H4 (cell line): ENCODE measurements at regions not wholly inside any gene's neighbourhood (a gene's known extent, or its start where the extent isn't known, plus 50 kb on each side); places are given as distances from the start of the nearest gene placed in this dataset.
A peak's percentile ranks its signal among the peaks of the same experiment; 100 is the strongest.

Experiments
- DNase-seq: peaks from one replicate; pipeline ENCODE4 v3.0.0-alpha.2; 2015; ENCODE audit warnings: low spot score

DNA sequence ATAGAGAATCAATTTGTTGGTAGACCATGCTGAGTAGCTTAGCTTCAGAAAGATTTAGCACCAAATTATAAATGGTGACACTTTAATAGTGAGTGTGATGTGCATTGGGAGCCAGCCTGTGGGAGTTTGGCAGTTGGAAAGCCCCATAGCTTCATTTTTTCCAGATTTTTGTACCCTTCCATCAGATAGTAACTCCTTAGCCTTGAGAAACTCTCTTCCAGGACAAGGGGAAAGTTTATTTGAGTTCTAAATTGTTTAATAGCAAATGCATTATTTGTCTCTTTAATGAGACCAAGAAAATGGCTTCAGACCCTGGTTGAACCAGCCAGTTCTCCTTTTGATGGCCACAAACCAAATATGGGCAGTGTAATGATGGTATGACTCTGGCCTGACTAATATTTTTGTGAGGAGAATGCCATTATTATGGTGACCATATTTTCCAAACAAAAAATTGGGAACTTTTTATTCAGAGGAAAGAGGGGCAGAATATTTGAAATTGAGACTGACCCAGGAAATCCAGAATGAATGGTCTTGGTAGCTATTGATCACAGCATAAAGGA is 49.8 kb downstream of the PLCE1 start:
- DNase-seq, result no peak

DNA sequence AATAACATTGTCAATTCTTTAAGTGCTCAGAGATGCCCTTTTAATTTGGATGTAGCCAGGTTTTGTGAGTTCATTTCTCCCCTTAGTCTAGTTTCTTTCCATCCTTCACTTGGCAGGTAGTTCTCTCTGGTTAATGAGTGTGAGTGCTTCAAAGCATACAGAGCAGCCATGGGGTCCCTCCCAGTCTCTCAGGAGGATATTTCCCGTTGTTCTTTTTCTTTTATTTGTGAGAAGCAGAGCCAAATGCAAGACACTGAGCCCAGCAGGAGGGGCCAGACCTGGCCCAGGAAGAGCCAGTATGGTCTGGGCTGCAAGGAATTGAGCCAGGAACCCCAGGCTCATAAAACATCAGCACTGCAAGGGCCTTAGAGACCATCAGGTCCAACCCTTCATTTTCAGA is 52.4 kb downstream of the PLCE1 start:
- no peak for DNase-seq

- no peak for DNase-seq
Observed at GRCh38 chr10:94047293-94047692, 53.6 kb downstream of the PLCE1 start.

DNA sequence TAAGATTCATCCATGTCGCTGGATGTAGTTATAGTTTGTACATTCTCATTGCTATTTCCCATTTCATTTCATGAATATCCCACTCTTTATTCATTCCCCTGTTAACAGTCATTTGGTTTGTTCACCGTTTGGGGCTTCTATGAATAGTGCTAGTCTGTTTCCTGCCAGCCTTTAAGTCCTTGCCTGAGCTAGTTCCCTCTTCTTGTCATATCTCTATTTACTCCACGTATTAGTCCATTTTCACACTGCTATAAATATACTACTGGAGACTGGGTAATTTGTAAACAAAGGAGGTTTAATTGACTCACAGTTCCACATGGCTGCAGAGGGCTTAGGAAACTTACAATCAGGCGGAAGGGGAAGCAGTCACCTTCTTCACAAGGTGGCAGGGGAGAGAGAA is 56.2 kb downstream of the PLCE1 start:
- no peak for DNase-seq

GRCh38 chr10:94052281-94052680 is 58.5 kb downstream of the PLCE1 start:
- no peak for DNase-seq

DNA sequence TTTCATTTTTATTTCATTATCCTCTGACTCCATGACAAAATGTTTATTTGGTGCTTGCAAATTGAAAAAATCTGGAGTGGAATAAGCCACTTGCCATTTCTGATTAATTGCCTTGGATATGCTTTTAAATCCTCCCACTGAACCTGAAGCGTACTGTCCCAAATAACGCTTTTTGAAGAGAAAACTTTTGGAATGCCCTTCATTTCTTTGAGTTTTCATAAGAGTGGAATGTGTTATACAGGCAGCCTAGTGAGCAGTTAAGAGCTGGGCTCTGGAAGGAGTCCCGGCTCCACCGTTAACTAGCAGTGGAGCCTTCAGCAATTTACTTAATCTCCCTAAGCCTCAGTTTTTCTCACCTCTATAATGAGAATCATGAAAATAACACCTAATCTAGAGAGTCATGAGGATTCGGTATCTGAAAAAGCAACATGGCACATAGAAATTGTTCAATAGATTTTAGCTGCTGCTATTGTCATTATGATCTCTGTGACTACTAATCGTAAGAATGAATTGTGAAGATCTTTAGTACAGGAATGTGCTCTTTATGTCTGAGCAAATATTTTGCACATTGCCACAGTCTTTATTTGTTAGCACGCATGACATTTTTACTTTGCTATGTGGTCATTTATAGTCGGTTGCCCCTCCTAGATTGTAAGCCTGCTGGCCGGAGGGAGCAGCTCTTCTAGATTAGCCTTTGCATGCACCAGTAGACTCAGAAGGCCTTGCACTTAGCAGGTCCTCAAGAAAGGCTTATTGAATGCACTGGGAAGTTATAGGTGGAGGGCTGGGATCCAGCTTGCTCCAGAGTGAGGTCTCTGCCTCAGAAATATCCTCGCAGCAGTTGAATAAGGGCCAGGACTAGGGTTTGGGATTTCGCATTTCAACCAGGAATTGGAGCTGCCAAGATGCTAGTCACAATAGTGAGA is 59.4 kb downstream of the PLCE1 start:
- no peak for DNase-seq

DNA sequence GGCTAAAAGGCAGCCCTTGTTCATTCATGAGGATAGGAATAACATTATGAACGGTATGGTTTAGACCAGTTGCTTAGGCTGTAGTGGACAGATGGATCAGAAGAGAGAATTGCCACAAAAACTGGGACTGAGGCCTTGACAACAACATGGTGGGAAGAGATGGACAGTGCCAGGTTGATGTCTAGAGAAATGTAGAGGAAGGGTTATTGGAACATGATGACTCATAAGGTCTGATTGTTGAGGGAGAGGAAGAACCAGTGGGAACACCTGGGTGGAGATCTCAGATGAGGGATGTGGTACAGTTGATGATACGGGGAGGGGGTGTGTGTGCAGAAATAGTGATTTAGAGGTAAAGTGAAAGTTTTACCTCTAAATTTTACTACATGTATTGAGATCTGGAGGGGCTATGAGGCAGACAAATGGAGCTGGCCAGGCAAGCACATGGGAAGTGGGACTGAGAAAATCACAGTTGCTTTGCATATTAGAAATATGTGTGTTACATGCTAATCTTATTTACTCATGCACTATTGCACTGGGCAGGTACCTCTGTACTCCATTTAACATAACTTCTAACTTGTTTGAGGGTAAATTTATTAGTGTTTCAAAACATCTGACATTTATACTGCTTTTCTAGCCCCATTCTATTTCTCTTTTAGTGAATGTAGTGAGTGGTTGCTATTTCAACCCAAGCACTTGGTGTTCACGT is 65.6 kb downstream of the PLCE1 start:
- no peak for DNase-seq

GRCh38 chr10:94061026-94061425 is 67.3 kb downstream of the PLCE1 start:
- no peak for DNase-seq

DNA sequence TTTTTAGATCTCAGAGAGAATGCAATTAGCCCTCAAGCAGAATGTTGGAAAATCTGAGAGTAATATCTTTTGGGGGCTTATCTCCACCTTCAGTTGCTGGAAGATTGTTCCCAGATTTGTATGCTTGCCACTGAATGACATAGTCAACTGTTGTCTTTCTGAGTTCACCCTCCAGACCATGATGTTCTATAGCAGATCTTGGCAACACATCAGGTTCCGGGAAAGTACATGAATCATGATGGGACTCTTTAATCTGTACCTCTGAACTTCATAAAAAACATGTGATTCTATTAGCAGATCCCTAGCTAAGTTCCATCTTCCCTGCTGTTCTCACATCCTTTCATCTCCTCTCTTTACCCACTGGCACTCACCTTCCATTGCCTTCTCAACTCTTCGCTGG is 68.9 kb downstream of the PLCE1 start:
- no peak for DNase-seq

GRCh38 chr10:94065362-94065761 is 71.6 kb downstream of the PLCE1 start:
- no peak for DNase-seq

GRCh38 chr10:94065787-94066186 is 72.1 kb downstream of the PLCE1 start:
- no peak for DNase-seq

GRCh38 chr10:94066411-94066810 is 72.7 kb downstream of the PLCE1 start:
- DNase-seq, result no peak

- DNase-seq, result peak; percentile 33
Observed at GRCh38 chr10:94069884-94070283, 76.2 kb downstream of the PLCE1 start.

- DNase-seq, result no peak
Observed at GRCh38 chr10:94074462-94074861, 80.7 kb downstream of the PLCE1 start.

GRCh38 chr10:94075506-94075905 is 81.8 kb downstream of the PLCE1 start:
- no peak for DNase-seq

DNA sequence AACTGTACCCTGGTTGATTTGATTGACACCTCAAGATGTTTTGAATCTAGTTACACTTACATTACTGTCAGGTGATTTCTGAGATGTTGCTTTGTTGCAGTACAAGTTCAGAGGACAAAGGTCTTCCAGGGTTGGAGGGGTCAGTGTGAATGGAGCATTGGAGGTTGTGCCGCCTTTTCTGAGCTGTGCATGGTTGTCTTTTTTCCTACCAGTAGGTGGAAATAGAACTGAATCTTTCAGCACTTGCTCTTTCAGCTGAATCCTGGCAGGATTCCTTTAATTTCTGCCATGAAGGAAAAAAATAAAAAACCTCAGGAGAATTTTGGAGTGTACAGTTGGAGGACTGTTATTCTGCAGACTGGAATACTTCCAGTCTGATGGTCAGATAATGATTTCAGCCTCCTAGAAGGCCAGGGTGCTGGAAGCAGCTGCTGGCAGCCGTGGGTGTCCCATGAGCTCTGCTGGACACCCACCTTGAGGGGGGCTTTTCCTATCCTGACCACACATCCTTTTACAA is 82.7 kb downstream of the PLCE1 start:
- DNase-seq, result no peak

- DNase-seq, result no peak
Observed at GRCh38 chr10:94077042-94077441, 83.3 kb downstream of the PLCE1 start.

GRCh38 chr10:94080108-94080507 is 86.4 kb downstream of the PLCE1 start:
- no peak for DNase-seq

DNA sequence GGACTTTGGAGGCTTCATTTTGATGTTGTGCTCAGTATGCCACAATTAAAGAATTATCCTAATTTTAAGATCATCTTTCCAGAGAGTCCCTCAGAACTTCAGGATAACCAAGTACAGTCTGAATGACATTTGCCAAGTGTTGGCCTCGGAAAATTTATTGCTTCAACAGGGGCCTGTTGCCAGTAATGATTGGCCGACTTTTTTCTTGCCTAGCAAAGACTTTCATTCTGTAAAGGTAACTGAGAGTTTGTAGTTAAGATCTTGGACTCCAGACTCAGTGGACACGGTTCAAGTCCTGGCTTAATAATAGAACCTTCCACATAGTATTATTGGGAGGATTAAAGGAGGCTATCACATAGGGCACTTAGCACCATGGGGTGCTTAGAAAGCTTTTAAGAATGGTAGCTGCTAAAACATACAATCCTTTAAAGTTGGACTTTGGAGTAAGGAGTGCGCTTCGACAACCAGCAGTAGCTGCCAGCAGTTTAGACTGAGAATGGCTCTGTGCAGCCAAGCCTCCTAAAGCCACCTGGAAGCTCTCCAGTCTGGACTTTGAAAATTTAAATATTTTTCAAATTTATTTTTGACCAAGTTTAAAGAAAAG is 90.0 kb downstream of the PLCE1 start:
- DNase-seq, result no peak

GRCh38 chr10:94084344-94084743 is 90.6 kb downstream of the PLCE1 start:
- no peak for DNase-seq

GRCh38 chr10:94085288-94085687 is 91.6 kb downstream of the PLCE1 start:
- DNase-seq, result no peak

GRCh38 chr10:94085766-94086437 is 92.2 kb downstream of the PLCE1 start:
- no peak for DNase-seq
